OCI-LY7 (cell line): ENCODE measurements at regions not wholly inside any gene's neighbourhood (a gene's known extent, or its start where the extent isn't known, plus 50 kb on each side); places are given as distances from the start of the nearest gene placed in this dataset.

Experiments
- BruUV-seq: library from RNA; stranded (reverse); fragments of 400-500 nt; replicated peaks from 2 replicates; lab custom pipeline; 2021; lab: Mats Ljungman, UMichigan
- CTCF ChIA-PET: fragments of 300-600 bp; sonication (Branson Sonifier 250); formaldehyde crosslinking; loops from one replicate; lab custom pipeline; 2022; ENCODE audit warnings: antibody characterized with exemption; ENCODE audit not compliant: unreplicated experiment; lab: Charles Lee
- POLR2A ChIA-PET: fragments of 300-600 bp; sonication (Branson Sonifier 250); formaldehyde crosslinking; loops from one replicate; lab custom pipeline; 2022; ENCODE audit warnings: antibody characterized with exemption; lab: Charles Lee
- DNase-seq: peaks from one replicate; pipeline ENCODE4 v3.0.0-alpha.2; 2015; ENCODE audit warnings: low spot score
- H2AFZ ChIP-seq: fragments of 200-600 bp; sonication (generic), shearing (Covaris generic); 2 replicates; pipeline ENCODE4 v1.6.1; 2014; ENCODE audit warnings: mild to moderate bottlenecking, antibody characterized with exemption, low read length, moderate library complexity
- H3K27ac ChIP-seq: fragments of 200-600 bp; sonication (generic); 2 replicates; pipeline ENCODE4 v1.5.1; 2014; ENCODE audit warnings: mixed run types, low read depth, mild to moderate bottlenecking, moderate library complexity, low read length, inconsistent platforms; ENCODE audit not compliant: poor library complexity, severe bottlenecking
- H3K36me3 ChIP-seq: fragments of 200-600 bp; sonication (generic); 2 replicates; pipeline ENCODE4 v1.6.1; 2014; ENCODE audit warnings: mild to moderate bottlenecking, antibody characterized with exemption, low read length, moderate library complexity, mixed read lengths; ENCODE audit not compliant: insufficient read depth
- H3K4me1 ChIP-seq: fragments of 200-600 bp; sonication (generic); 2 replicates; pipeline ENCODE4 v1.5.1; 2014; ENCODE audit warnings: mild to moderate bottlenecking, low read length; ENCODE audit not compliant: insufficient read depth, poor library complexity, severe bottlenecking
- H3K4me2 ChIP-seq: fragments of 200-600 bp; sonication (generic); 2 replicates; pipeline ENCODE4 v1.6.1; 2014; ENCODE audit warnings: mild to moderate bottlenecking, low read length
- H3K4me3 ChIP-seq: fragments of 200-600 bp; sonication (generic); 2 replicates; pipeline ENCODE4 v1.5.1; 2014; ENCODE audit warnings: mild to moderate bottlenecking, low read depth, low read length; ENCODE audit not compliant: poor library complexity, severe bottlenecking
- H3K79me2 ChIP-seq: fragments of 200-600 bp; sonication (generic); 2 replicates; pipeline ENCODE4 v1.6.1; 2016; ENCODE audit warnings: low read depth, mild to moderate bottlenecking, low read length, moderate library complexity, mixed read lengths; ENCODE audit not compliant: insufficient read depth
- H3K9me2 ChIP-seq: fragments of 200-600 bp; sonication (generic); 2 replicates; pipeline ENCODE4 v1.6.1; 2016; ENCODE audit warnings: mild to moderate bottlenecking, low read length, mixed read lengths; ENCODE audit not compliant: insufficient read depth
- H3K9me3 ChIP-seq: fragments of 200-600 bp; sonication (generic); 2 replicates; pipeline ENCODE4 v1.6.1; 2014; ENCODE audit warnings: mild to moderate bottlenecking, mixed run types, low read length, mixed read lengths
- H4K20me1 ChIP-seq: fragments of 200-600 bp; sonication (generic); 2 replicates; pipeline ENCODE4 v1.6.1; 2014; ENCODE audit warnings: mild to moderate bottlenecking, antibody characterized with exemption, low read length, moderate library complexity, mixed read lengths; ENCODE audit not compliant: insufficient read depth
- EZH2phosphoT487 ChIP-seq: fragments of 200-600 bp; sonication (generic); IDR thresholded peaks from 2 replicates; pipeline ENCODE4 v1.6.1; 2018; ENCODE audit warnings: low read depth, borderline replicate concordance, mild to moderate bottlenecking, mixed run types, antibody characterized with exemption, low read length, moderate library complexity, mixed read lengths
- intact Hi-C: fragments of 100-400 bp; cut with micrococcal nuclease; formaldehyde crosslinking; loops from one replicate; pipeline ENCODE4 v1.10.0; 2022; ENCODE audit not compliant: unreplicated experiment
- TF ChIP-seq, protein P1 (sequence below): fragments of 200-600 bp; sonication (generic); conservative IDR thresholded peaks from 2 replicates; pipeline ENCODE4 v1.5.1; 2014; ENCODE audit warnings: mild to moderate bottlenecking, antibody characterized with exemption, low read length, moderate library complexity, mixed read lengths

- Histone ChIP-seq H2AFZ (no peak overlapping the region), H3K4me2 (no peak overlapping the region), H3K27ac (no peak overlapping the region), H3K36me3 (no peaks in the 10 kb centered on the region), H3K9me2 (no peaks in the 10 kb centered on the region), H3K4me1 (no peaks in the 10 kb centered on the region), H3K9me3 (no peaks in the 10 kb centered on the region), H3K79me2 (no peaks in the 10 kb centered on the region), H3K4me3 (no peak overlapping the region), H4K20me1 (no peaks in the 10 kb centered on the region)
- intact Hi-C loops: no loop called here
- no peak for TF ChIP-seq EZH2phosphoT487
- TF ChIP-seq, protein P1, sequence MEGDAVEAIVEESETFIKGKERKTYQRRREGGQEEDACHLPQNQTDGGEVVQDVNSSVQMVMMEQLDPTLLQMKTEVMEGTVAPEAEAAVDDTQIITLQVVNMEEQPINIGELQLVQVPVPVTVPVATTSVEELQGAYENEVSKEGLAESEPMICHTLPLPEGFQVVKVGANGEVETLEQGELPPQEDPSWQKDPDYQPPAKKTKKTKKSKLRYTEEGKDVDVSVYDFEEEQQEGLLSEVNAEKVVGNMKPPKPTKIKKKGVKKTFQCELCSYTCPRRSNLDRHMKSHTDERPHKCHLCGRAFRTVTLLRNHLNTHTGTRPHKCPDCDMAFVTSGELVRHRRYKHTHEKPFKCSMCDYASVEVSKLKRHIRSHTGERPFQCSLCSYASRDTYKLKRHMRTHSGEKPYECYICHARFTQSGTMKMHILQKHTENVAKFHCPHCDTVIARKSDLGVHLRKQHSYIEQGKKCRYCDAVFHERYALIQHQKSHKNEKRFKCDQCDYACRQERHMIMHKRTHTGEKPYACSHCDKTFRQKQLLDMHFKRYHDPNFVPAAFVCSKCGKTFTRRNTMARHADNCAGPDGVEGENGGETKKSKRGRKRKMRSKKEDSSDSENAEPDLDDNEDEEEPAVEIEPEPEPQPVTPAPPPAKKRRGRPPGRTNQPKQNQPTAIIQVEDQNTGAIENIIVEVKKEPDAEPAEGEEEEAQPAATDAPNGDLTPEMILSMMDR: no peak
- POLR2A ChIA-PET: interaction anchor here (0.6 to 1.2 kb wide), 3 partner anchors 29 to 761 kb away, joined by 3 to 5 read pairs (median 4); no protein-coding TSS in a partner anchor
- BruUV-seq: no TSS peak
- CTCF ChIA-PET: no interaction called here
- DNase-seq: no peak
These were observed 620.3 kb downstream of the DIAPH3 start for GRCh38 chr13:59543418-59543817.

- H3K4me1 ChIP-seq: no peaks in the 10 kb centered on the region
- ChIA-PET POLR2A (interaction anchor here (0.7 kb wide), 1 partner anchor 133 kb away, joined by 3 read pairs; no protein-coding TSS in a partner anchor), CTCF (no interaction called here)
- no peaks in the 10 kb centered on the region for H3K9me3 ChIP-seq
- H3K36me3 ChIP-seq: no peaks in the 10 kb centered on the region
- no peak for DNase-seq
- H4K20me1 ChIP-seq: no peaks in the 10 kb centered on the region
- no peaks in the 10 kb centered on the region for H3K79me2 ChIP-seq
- no peak overlapping the region for H3K27ac ChIP-seq
- no peak overlapping the region for H3K4me3 ChIP-seq
- no TSS peak for BruUV-seq
- H3K9me2 ChIP-seq: no peaks in the 10 kb centered on the region
- H2AFZ ChIP-seq: no peak overlapping the region
- intact Hi-C loops: no loop called here
- no peak for TF ChIP-seq EZH2phosphoT487
- TF ChIP-seq, protein P1: no peak
- no peak overlapping the region for H3K4me2 ChIP-seq
These were observed 618.7 kb downstream of the DIAPH3 start for GRCh38 chr13:59545007-59545406.

- Histone ChIP-seq H2AFZ (no peak overlapping the region), H3K27ac (no peak overlapping the region), H3K9me2 (no peaks in the 10 kb centered on the region), H3K4me2 (no peak overlapping the region), H3K9me3 (no peaks in the 10 kb centered on the region), H3K36me3 (no peaks in the 10 kb centered on the region), H4K20me1 (no peaks in the 10 kb centered on the region), H3K4me1 (no peaks in the 10 kb centered on the region), H3K79me2 (no peaks in the 10 kb centered on the region), H3K4me3 (no peak overlapping the region)
- no peak for DNase-seq
- POLR2A ChIA-PET: interaction anchor here (0.8 kb wide), 1 partner anchor 9 kb away, joined by 3 read pairs; no protein-coding TSS in a partner anchor
- CTCF ChIA-PET: no interaction called here
- no peak for TF ChIP-seq EZH2phosphoT487
- TF ChIP-seq, protein P1: no peak
- intact Hi-C loops: no loop called here
- no TSS peak for BruUV-seq
These were observed 617.5 kb downstream of the DIAPH3 start for GRCh38 chr13:59546178-59546577.
